OCI-LY1 (cell line): ENCODE measurements at regions not wholly inside any gene's neighbourhood (a gene's known extent, or its start where the extent isn't known, plus 50 kb on each side); places are given as distances from the start of the nearest gene placed in this dataset.

ENCODE experiments used
- CTCF ChIP-seq: fragments of 200-600 bp; sonication (generic), shearing (Covaris generic); IDR thresholded peaks from 2 replicates; pipeline ENCODE4 v1.5.1; 2017; ENCODE audit warnings: mild to moderate bottlenecking, antibody characterized with exemption, low read length, moderate library complexity, mixed read lengths
- EZH2 ChIP-seq: fragments of 200-600 bp; sonication (generic), shearing (Covaris generic); IDR thresholded peaks from 2 replicates; pipeline ENCODE4 v1.8.0; 2017; ENCODE audit warnings: borderline replicate concordance, mixed run types, mild to moderate bottlenecking, antibody characterized with exemption, low read length, moderate library complexity, mixed read lengths

- TF ChIP-seq CTCF (no peak), EZH2 (no peak)
Measured at GRCh38 chr19:30930941-30931706, 418.1 kb downstream of the TSHZ3 start.
